ENCODE measurements at regions not wholly inside any gene's neighbourhood (a gene's known extent, or its start where the extent isn't known, plus 50 kb on each side); places are given as distances from the start of the nearest gene placed in this dataset.
"Not testable (repeated sequence)": the region's sequence is repeated elsewhere in the genome, so short reads cannot be mapped to it uniquely, and the experiment has no call there.

DNA sequence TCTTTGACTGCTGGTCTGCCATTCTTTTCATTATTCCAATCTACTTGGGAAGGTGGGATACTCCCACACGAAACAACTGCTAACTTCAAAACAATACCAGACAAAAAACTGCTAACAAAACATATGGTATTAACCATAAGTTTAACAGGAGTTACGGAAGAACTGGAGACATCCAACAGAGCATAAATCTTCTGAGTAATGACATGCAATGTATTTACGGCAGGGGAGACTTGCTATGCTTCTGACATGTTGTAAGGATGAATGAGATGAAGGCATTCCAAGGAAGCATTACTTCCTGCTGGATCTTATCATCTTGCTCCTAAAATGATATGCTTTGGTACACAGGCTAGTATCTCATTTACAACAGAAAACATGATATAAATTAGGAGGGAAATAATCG, 85.8 kb downstream of the ZNF92 start:
- TF ChIP-seq, protein P1, sequence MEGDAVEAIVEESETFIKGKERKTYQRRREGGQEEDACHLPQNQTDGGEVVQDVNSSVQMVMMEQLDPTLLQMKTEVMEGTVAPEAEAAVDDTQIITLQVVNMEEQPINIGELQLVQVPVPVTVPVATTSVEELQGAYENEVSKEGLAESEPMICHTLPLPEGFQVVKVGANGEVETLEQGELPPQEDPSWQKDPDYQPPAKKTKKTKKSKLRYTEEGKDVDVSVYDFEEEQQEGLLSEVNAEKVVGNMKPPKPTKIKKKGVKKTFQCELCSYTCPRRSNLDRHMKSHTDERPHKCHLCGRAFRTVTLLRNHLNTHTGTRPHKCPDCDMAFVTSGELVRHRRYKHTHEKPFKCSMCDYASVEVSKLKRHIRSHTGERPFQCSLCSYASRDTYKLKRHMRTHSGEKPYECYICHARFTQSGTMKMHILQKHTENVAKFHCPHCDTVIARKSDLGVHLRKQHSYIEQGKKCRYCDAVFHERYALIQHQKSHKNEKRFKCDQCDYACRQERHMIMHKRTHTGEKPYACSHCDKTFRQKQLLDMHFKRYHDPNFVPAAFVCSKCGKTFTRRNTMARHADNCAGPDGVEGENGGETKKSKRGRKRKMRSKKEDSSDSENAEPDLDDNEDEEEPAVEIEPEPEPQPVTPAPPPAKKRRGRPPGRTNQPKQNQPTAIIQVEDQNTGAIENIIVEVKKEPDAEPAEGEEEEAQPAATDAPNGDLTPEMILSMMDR (IDR thresholded peaks at IDR 0.05; ENCODE audit: insufficient read depth in 1 of 2, low read depth in 1 of 2, low read length in 1 of 2, severe bottlenecking in 1 of 2, unreplicated experiment in 1 of 2) = no peak
- Histone ChIP-seq H3K4me3 (ENCODE audit: low read depth, low read length) (no peak overlapping the region), H3K9me3 (no peaks in the 10 kb centered on the region), H3K27me3 (replicated peaks; ENCODE audit: control insufficient read depth, insufficient read depth, low read length) (no peaks in the 10 kb centered on the region), H3K4me1 (no peaks in the 10 kb centered on the region), H3K36me3 (ENCODE audit: control insufficient read depth, insufficient read depth, low read length) (no peaks in the 10 kb centered on the region)
- POLR2A ChIA-PET = no interaction called here
- Mint-ChIP-seq H3K27ac (ENCODE audit: unreplicated experiment) (no peak overlapping the region), H3K9me3 (ENCODE audit: unreplicated experiment) (no peaks in the 10 kb centered on the region), H3K4me1 (ENCODE audit: low read depth, unreplicated experiment) (no peaks in the 10 kb centered on the region), H3K4me3 (ENCODE audit: unreplicated experiment) (no peak overlapping the region), H3K27me3 (ENCODE audit: insufficient read depth, unreplicated experiment) (no peaks in the 10 kb centered on the region), H3K36me3 (ENCODE audit: insufficient read depth, unreplicated experiment) (no peaks in the 10 kb centered on the region)
- DNase-seq = no peak
- intact Hi-C loops (cut with micrococcal nuclease; ENCODE audit: unreplicated experiment) = no loop called here
- no TSS peak for BruUV-seq (replicated peaks)
- CTCF ChIA-PET = no interaction called here

DNA sequence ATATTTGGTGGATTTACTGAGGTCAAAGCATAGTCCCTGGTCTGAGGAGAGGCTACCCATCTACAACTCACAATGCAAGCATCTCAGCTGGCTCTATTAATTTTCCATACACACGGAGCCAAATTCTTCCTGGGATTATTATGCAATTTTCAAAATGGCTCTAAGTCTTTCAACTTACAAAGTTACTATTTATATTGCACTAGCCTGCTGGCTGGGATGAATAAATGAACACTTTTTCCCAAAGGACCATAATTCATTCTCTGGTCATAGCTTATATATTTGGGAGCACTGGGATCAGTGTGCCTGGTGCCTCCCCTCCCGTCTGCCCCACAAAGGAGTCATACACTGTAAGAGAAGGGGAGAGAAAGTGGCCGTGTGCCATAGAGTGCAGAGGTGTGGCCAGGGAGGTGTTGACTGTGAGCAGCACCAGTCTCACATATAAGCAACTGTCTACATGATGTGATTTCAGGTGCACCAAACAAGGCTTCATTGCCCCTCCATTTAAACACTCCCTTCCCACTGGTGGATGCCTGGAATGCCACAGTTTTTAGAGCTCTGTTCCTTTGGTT, 88.6 kb downstream of the ZNF92 start:
- no peaks in the 10 kb centered on the region for H3K36me3 Mint-ChIP-seq (ENCODE audit: insufficient read depth, unreplicated experiment)
- H3K36me3 ChIP-seq (ENCODE audit: control insufficient read depth, insufficient read depth, low read length) = no peaks in the 10 kb centered on the region
- H3K4me1 ChIP-seq = no peaks in the 10 kb centered on the region
- no peak overlapping the region for H3K4me3 Mint-ChIP-seq (ENCODE audit: unreplicated experiment)
- H3K27me3 Mint-ChIP-seq (ENCODE audit: insufficient read depth, unreplicated experiment) = no peaks in the 10 kb centered on the region
- H3K27me3 ChIP-seq (replicated peaks; ENCODE audit: control insufficient read depth, insufficient read depth, low read length) = no peaks in the 10 kb centered on the region
- no peak for DNase-seq
- H3K27ac Mint-ChIP-seq (ENCODE audit: unreplicated experiment) = no peak overlapping the region
- CTCF ChIA-PET = no interaction called here
- TF ChIP-seq, protein P1 (IDR thresholded peaks at IDR 0.05; ENCODE audit: insufficient read depth in 1 of 2, low read depth in 1 of 2, low read length in 1 of 2, severe bottlenecking in 1 of 2, unreplicated experiment in 1 of 2) = no peak
- intact Hi-C loops (cut with micrococcal nuclease; ENCODE audit: unreplicated experiment) = no loop called here
- no peaks in the 10 kb centered on the region for H3K4me1 Mint-ChIP-seq (ENCODE audit: low read depth, unreplicated experiment)
- H3K4me3 ChIP-seq (ENCODE audit: low read depth, low read length) = no peak overlapping the region
- no peaks in the 10 kb centered on the region for H3K9me3 Mint-ChIP-seq (ENCODE audit: unreplicated experiment)
- BruUV-seq (replicated peaks) = no TSS peak
- POLR2A ChIA-PET = no interaction called here
- no peaks in the 10 kb centered on the region for H3K9me3 ChIP-seq

DNA sequence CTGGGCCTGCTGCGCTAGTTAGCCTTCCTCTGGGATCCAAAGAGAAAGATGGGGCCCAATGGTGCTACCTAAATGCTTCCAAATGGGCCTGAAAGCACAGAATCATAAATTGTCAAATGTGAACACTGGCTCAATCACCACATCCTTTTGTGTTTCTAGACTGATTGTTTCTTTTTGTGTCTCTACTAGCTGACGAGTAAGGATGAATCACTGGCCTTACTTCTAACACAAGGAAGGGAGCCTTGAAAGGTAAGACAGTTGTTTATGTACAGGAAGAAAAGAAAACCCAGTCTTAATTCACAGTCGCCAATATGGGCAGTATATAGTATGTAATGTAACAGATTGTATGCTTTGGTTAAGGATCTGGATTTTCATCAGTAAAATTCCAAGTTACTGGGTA, 89.5 kb downstream of the ZNF92 start:
- BruUV-seq (replicated peaks) = no TSS peak
- TF ChIP-seq, protein P1 (IDR thresholded peaks at IDR 0.05; ENCODE audit: insufficient read depth in 1 of 2, low read depth in 1 of 2, low read length in 1 of 2, severe bottlenecking in 1 of 2, unreplicated experiment in 1 of 2) = no peak
- H3K4me1 ChIP-seq = no peaks in the 10 kb centered on the region
- DNase-seq = no peak
- no peaks in the 10 kb centered on the region for H3K9me3 Mint-ChIP-seq (ENCODE audit: unreplicated experiment)
- intact Hi-C loops (cut with micrococcal nuclease; ENCODE audit: unreplicated experiment) = no loop called here
- H3K27me3 ChIP-seq (replicated peaks; ENCODE audit: control insufficient read depth, insufficient read depth, low read length) = no peaks in the 10 kb centered on the region
- H3K4me3 Mint-ChIP-seq (ENCODE audit: unreplicated experiment) = no peak overlapping the region
- CTCF ChIA-PET = no interaction called here
- H3K27me3 Mint-ChIP-seq (ENCODE audit: insufficient read depth, unreplicated experiment) = no peaks in the 10 kb centered on the region
- no peaks in the 10 kb centered on the region for H3K9me3 ChIP-seq
- no peak overlapping the region for H3K4me3 ChIP-seq (ENCODE audit: low read depth, low read length)
- POLR2A ChIA-PET = no interaction called here
- H3K27ac Mint-ChIP-seq (ENCODE audit: unreplicated experiment) = no peak overlapping the region
- no peaks in the 10 kb centered on the region for H3K36me3 ChIP-seq (ENCODE audit: control insufficient read depth, insufficient read depth, low read length)
- no peaks in the 10 kb centered on the region for H3K36me3 Mint-ChIP-seq (ENCODE audit: insufficient read depth, unreplicated experiment)
- H3K4me1 Mint-ChIP-seq (ENCODE audit: low read depth, unreplicated experiment) = no peaks in the 10 kb centered on the region

DNA sequence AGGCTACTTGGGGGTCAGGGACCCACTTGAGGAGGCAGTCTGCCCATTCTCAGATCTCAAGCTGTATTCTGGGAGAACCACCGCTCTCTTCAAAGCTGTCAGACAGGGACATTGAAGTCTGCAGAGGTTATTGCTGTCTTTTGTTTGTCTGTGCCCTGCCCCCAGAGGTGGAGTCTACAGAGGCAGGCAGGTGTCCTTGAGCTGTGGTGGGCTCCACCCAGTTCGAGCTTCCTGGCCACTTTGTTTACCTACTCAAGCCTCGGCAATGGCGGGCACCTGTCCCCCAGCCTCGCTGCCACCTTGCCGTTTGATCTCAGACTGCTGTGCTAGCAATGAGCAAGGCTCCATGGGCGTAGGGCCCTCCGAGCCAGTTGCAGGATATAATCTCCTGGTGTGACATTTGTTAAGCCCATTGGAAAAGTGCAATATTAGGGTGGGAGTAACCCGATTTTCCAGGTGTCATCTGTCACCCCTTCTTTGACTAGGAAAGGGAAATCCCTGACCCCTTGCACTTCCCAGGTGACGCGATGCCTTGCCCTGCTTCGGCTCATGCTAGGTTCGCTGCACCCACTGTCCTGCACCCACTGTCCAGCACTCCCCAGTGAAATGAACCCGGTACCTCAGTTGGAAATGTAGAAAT, 96.4 kb downstream of the ZNF92 start:
- H3K36me3 Mint-ChIP-seq (ENCODE audit: insufficient read depth, unreplicated experiment); H3K27me3 Mint-ChIP-seq (ENCODE audit: insufficient read depth, unreplicated experiment); POLR2A ChIA-PET; H3K27me3 ChIP-seq (replicated peaks; ENCODE audit: control insufficient read depth, insufficient read depth, low read length); H3K4me3 ChIP-seq (ENCODE audit: low read depth, low read length); H3K4me3 Mint-ChIP-seq (ENCODE audit: unreplicated experiment); H3K9me3 Mint-ChIP-seq (ENCODE audit: unreplicated experiment); H3K27ac Mint-ChIP-seq (ENCODE audit: unreplicated experiment); DNase-seq; H3K36me3 ChIP-seq (ENCODE audit: control insufficient read depth, insufficient read depth, low read length); H3K4me1 Mint-ChIP-seq (ENCODE audit: low read depth, unreplicated experiment); intact Hi-C loops (cut with micrococcal nuclease; ENCODE audit: unreplicated experiment); CTCF ChIA-PET; H3K4me1 ChIP-seq; H3K9me3 ChIP-seq; BruUV-seq (replicated peaks): not testable (repeated sequence)

All from Caco-2 (cell line).